ENCODE measurements at regions not wholly inside any gene's neighbourhood (a gene's known extent, or its start where the extent isn't known, plus 50 kb on each side); places are given as distances from the start of the nearest gene placed in this dataset.
A peak's percentile ranks its signal among the peaks of the same experiment; 100 is the strongest.

DNA sequence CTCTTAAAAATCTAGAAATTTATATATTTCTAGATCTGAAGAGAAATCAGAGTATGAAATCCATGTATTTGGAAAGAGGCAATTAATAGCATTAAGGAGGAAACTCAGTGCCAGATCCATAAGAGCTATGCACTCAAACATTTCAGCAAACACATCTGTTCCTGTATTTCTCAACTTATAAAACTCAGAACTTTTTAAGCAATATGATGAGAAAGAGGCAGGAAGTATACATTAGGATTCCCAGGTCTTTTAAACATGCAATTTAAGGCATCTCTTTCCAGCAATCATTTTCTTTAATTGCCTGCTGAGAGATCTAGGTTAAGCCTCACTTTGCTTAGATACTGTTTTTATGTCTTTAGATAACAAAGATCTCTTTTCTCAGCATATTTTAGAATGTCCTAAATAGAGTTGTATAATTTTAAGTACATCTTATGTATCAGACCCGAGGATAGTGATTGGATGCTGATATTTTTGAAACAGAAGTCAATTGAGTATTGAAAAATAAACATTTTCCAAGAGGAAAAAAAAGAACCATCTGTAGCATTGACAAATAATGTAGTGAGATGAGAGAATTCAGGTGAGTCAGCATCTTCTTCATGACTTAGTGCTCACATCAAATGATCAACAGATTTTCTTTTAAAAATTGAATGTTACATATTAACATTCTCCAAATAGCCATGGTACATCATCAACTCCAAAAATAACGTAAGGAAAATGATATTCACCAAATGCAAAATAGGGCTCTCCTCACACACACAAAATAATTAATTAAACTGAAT, 461.4 kb upstream of the NOX3 start:
- DNase-seq (no peak), ATAC-seq (no peak)
- Mint-ChIP-seq H3K9me3 (ENCODE audit: low read depth) (peaks cover 5% of the 10 kb centered on the region), H3K27me3 (no peaks in the 10 kb centered on the region), H3K36me3 (ENCODE audit: low read depth) (peaks cover 5% of the 10 kb centered on the region), H3K27ac (no peak overlapping the region), H3K4me3 (no peak overlapping the region), H3K4me1 (no peaks in the 10 kb centered on the region)
- intact Hi-C loops (cut with DNase I, micrococcal nuclease) = no loop called here
- CTCF ChIA-PET = interaction anchor here (1.0 kb wide), 1 partner anchor 13 kb away, joined by 3 read pairs; no protein-coding TSS in a partner anchor
- POLR2A ChIA-PET = no interaction called here

- ATAC-seq = no peak
- intact Hi-C loops (cut with DNase I, micrococcal nuclease) = no loop called here
- ChIA-PET POLR2A (no interaction called here), CTCF (interaction anchor here (1.0 to 1.3 kb wide), 2 partner anchors 14 to 25 kb away, joined by 3 to 4 read pairs; no protein-coding TSS in a partner anchor)
- no peaks in the 10 kb centered on the region for H3K4me1 Mint-ChIP-seq
- H3K9me3 Mint-ChIP-seq (ENCODE audit: low read depth) = peaks cover 10% of the 10 kb centered on the region
- no peaks in the 10 kb centered on the region for H3K27me3 Mint-ChIP-seq
- no peak overlapping the region for H3K4me3 Mint-ChIP-seq
- peaks cover 5% of the 10 kb centered on the region for H3K36me3 Mint-ChIP-seq (ENCODE audit: low read depth)
- DNase-seq = no peak
- no peak overlapping the region for H3K27ac Mint-ChIP-seq
These were observed 460.0 kb upstream of the NOX3 start for GRCh38 chr6:155915651-155916050.

GRCh38 chr6:155913816-155914215, 458.2 kb upstream of the NOX3 start:
- intact Hi-C loops (cut with DNase I, micrococcal nuclease) = no loop called here
- DNase-seq (no peak), ATAC-seq (no peak)
- ChIA-PET CTCF (no interaction called here), POLR2A (no interaction called here)
- Mint-ChIP-seq H3K36me3 (ENCODE audit: low read depth) (peaks cover 13% of the 10 kb centered on the region), H3K27ac (no peak overlapping the region), H3K4me1 (no peaks in the 10 kb centered on the region), H3K27me3 (no peaks in the 10 kb centered on the region), H3K9me3 (ENCODE audit: low read depth) (peaks cover 20% of the 10 kb centered on the region), H3K4me3 (no peak overlapping the region)

- ChIA-PET POLR2A (no interaction called here), CTCF (no interaction called here)
- Mint-ChIP-seq H3K4me3 (no peak overlapping the region), H3K36me3 (ENCODE audit: low read depth) (peaks cover 17% of the 10 kb centered on the region), H3K9me3 (ENCODE audit: low read depth) (peaks cover 25% of the 10 kb centered on the region), H3K27me3 (no peaks in the 10 kb centered on the region), H3K27ac (no peak overlapping the region), H3K4me1 (no peaks in the 10 kb centered on the region)
- ATAC-seq (no peak), DNase-seq (no peak)
- intact Hi-C loops (cut with DNase I, micrococcal nuclease) = no loop called here
These were observed 454.1 kb upstream of the NOX3 start for GRCh38 chr6:155909710-155910109.

DNA sequence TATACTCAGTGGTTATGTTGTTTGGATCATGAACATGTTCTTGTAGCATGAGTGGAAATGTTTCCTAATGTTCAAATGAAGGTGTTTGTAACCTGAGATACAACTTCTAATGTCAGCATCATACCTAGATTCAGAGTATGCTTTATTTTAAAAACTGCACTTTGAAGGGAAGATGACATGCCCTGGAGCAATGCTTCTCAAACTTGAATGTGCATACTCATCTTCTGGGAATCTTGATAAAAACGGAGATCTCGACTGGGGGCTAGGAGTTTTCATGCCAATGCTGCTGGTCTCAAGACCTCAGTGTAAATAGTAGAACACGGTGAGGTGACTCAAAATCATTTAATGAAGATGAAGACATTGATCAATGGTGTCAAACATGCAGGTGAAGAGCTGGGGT, 440.0 kb upstream of the NOX3 start:
- Mint-ChIP-seq H3K4me1 (no peaks in the 10 kb centered on the region), H3K36me3 (ENCODE audit: low read depth) (no peaks in the 10 kb centered on the region), H3K9me3 (ENCODE audit: low read depth) (no peaks in the 10 kb centered on the region), H3K4me3 (no peak overlapping the region), H3K27ac (no peak overlapping the region), H3K27me3 (no peaks in the 10 kb centered on the region)
- intact Hi-C loops (cut with DNase I, micrococcal nuclease) = no loop called here
- no peak for DNase-seq
- no peak for ATAC-seq
- ChIA-PET POLR2A (no interaction called here), CTCF (no interaction called here)

DNA sequence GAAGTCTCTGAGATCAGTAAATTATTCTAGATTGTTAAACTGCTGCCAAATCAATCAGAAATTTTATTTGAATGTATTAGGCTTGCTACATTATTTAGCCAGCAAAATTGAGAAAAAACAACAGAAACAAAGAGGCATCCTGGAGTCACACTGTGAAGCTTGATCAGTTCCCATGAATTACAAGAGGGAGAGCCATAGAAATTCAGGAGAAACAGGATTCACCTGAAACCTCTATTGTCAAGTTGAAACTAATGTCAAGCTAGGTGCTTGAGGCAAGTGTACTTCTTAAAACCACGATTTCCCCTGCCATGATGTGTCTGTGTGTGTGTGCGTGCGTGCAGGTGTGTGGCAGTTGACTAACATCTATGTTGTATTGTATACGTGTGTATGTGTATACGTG, 439.1 kb upstream of the NOX3 start:
- no peak overlapping the region for H3K4me3 Mint-ChIP-seq
- H3K36me3 Mint-ChIP-seq (ENCODE audit: low read depth) = no peaks in the 10 kb centered on the region
- ATAC-seq = no peak
- H3K27me3 Mint-ChIP-seq = no peaks in the 10 kb centered on the region
- POLR2A ChIA-PET = no interaction called here
- peak; percentile 8 for DNase-seq
- CTCF ChIA-PET = no interaction called here
- no peaks in the 10 kb centered on the region for H3K4me1 Mint-ChIP-seq
- intact Hi-C loops (cut with DNase I, micrococcal nuclease) = no loop called here
- no peak overlapping the region for H3K27ac Mint-ChIP-seq
- no peaks in the 10 kb centered on the region for H3K9me3 Mint-ChIP-seq (ENCODE audit: low read depth)

GRCh38 chr6:155894262-155894661, 438.6 kb upstream of the NOX3 start:
- Mint-ChIP-seq H3K4me1 (no peaks in the 10 kb centered on the region), H3K36me3 (ENCODE audit: low read depth) (no peaks in the 10 kb centered on the region), H3K27me3 (no peaks in the 10 kb centered on the region), H3K27ac (no peak overlapping the region), H3K9me3 (ENCODE audit: low read depth) (no peaks in the 10 kb centered on the region), H3K4me3 (no peak overlapping the region)
- ATAC-seq (no peak), DNase-seq (no peak)
- POLR2A ChIA-PET = no interaction called here
- intact Hi-C loops (cut with DNase I, micrococcal nuclease) = no loop called here
- CTCF ChIA-PET = no interaction called here

GRCh38 chr6:155890409-155890808, 434.8 kb upstream of the NOX3 start:
- Mint-ChIP-seq H3K4me3 (no peak overlapping the region), H3K4me1 (no peaks in the 10 kb centered on the region), H3K27me3 (no peaks in the 10 kb centered on the region), H3K36me3 (ENCODE audit: low read depth) (no peaks in the 10 kb centered on the region), H3K9me3 (ENCODE audit: low read depth) (no peaks in the 10 kb centered on the region), H3K27ac (no peak overlapping the region)
- DNase-seq = no peak
- POLR2A ChIA-PET = no interaction called here
- intact Hi-C loops (cut with DNase I, micrococcal nuclease) = no loop called here
- no peak for ATAC-seq
- CTCF ChIA-PET = interaction anchor here (1.2 to 2.0 kb wide), 3 partner anchors 8 to 26 kb away, joined by 3 to 4 read pairs (median 4); no protein-coding TSS in a partner anchor

DNA sequence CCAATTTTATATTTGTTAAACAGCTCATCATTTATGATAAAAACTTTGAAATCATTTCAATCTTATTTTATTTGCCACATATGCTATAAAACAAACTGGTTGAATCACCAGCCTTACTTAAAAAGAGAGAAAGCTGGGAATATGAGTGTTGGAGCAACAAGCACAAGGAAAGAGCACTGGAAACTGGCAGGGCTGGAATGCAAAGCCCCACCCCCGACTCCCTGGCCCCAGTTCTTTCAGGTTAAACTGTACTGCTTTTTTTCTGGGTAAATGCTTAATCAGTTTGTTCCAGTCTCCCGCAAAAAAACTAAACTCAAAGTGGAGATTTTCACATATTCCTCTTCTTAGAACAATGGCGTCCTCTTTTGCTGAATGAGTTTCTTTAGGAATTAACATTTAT, 433.8 kb upstream of the NOX3 start:
- H3K9me3 Mint-ChIP-seq (ENCODE audit: low read depth) = no peaks in the 10 kb centered on the region
- no peak overlapping the region for H3K27ac Mint-ChIP-seq
- ChIA-PET CTCF (no interaction called here), POLR2A (no interaction called here)
- H3K27me3 Mint-ChIP-seq = no peaks in the 10 kb centered on the region
- DNase-seq (no peak), ATAC-seq (no peak)
- no peak overlapping the region for H3K4me3 Mint-ChIP-seq
- H3K4me1 Mint-ChIP-seq = peaks cover 3% of the 10 kb centered on the region
- intact Hi-C loops (cut with DNase I, micrococcal nuclease) = no loop called here
- no peaks in the 10 kb centered on the region for H3K36me3 Mint-ChIP-seq (ENCODE audit: low read depth)

DNA sequence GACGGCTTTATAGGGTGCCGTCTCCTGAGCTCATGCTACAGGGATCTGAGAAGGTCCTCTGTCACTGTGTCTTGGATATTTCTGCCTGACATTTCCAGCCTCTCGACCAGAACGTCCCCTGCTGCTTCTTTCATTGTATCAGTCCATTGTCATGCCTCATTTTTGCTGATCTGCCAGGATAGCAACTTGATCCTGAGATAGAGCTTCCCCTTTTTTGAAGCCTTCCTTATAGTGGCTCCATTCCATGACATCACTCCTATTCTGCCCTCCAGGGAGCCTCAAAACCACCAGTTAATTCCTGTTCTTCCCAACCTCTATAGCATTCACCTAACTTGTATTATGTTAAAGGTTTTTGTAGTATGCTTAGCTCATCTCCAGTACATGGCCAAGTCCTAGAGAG, 431.8 kb upstream of the NOX3 start:
- Mint-ChIP-seq H3K4me3 (no peak overlapping the region), H3K4me1 (peaks cover 16% of the 10 kb centered on the region), H3K9me3 (ENCODE audit: low read depth) (no peaks in the 10 kb centered on the region), H3K27ac (no peak overlapping the region), H3K27me3 (no peaks in the 10 kb centered on the region), H3K36me3 (ENCODE audit: low read depth) (no peaks in the 10 kb centered on the region)
- intact Hi-C loops (cut with DNase I, micrococcal nuclease) = no loop called here
- ChIA-PET POLR2A (no interaction called here), CTCF (interaction anchor here (0.8 kb wide), 1 partner anchor 35 kb away, joined by 3 read pairs; no protein-coding TSS in a partner anchor)
- ATAC-seq (no peak), DNase-seq (no peak)

GRCh38 chr6:155883741-155884140, 428.1 kb upstream of the NOX3 start:
- Mint-ChIP-seq H3K4me3 (no peak overlapping the region), H3K9me3 (ENCODE audit: low read depth) (no peaks in the 10 kb centered on the region), H3K27me3 (no peaks in the 10 kb centered on the region), H3K36me3 (ENCODE audit: low read depth) (no peaks in the 10 kb centered on the region), H3K4me1 (peaks cover 24% of the 10 kb centered on the region), H3K27ac (no peak overlapping the region)
- ChIA-PET POLR2A (no interaction called here), CTCF (interaction anchor here (0.6 kb wide), 2 partner anchors 9 to 526 kb away, joined by 3 read pairs; no protein-coding TSS in a partner anchor)
- peak; percentile 5 for DNase-seq
- intact Hi-C loops (cut with DNase I, micrococcal nuclease) = no loop called here
- ATAC-seq = no peak

DNA sequence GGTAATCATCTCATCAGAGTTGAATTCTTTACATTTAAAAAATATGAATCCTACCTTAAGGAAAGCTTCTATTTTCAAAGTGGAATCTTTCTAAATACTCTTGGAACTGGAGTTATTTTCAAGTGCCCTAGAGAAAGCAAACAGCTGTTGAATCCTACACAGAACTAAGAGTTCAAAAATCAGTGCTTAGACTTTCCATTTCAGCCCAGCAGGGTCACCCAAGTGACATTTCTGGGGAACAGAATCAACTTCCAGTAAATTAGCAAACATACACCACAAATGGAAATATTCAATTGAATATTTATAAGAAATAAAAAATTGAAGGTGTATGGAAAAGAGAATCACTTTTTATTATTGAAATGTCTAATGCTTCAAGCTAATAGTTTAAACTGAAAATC, 427.7 kb upstream of the NOX3 start:
- no peak overlapping the region for H3K4me3 Mint-ChIP-seq
- H3K27ac Mint-ChIP-seq = no peak overlapping the region

More for the DNA sequence above, 427.7 kb upstream of the NOX3 start:
- H3K27me3 Mint-ChIP-seq = no peaks in the 10 kb centered on the region
- ChIA-PET POLR2A (interaction anchor here (0.7 kb wide), 1 partner anchor 630 kb away, joined by 3 read pairs; no protein-coding TSS in a partner anchor), CTCF (no interaction called here)
- intact Hi-C loops (cut with DNase I, micrococcal nuclease) = no loop called here
- DNase-seq (no peak), ATAC-seq (no peak)
- no peaks in the 10 kb centered on the region for H3K36me3 Mint-ChIP-seq (ENCODE audit: low read depth)
- peaks cover 24% of the 10 kb centered on the region for H3K4me1 Mint-ChIP-seq
- H3K9me3 Mint-ChIP-seq (ENCODE audit: low read depth) = no peaks in the 10 kb centered on the region
